ENCODE measurements at regions not wholly inside any gene's neighbourhood (a gene's known extent, or its start where the extent isn't known, plus 50 kb on each side); places are given as distances from the start of the nearest gene placed in this dataset.

DNA sequence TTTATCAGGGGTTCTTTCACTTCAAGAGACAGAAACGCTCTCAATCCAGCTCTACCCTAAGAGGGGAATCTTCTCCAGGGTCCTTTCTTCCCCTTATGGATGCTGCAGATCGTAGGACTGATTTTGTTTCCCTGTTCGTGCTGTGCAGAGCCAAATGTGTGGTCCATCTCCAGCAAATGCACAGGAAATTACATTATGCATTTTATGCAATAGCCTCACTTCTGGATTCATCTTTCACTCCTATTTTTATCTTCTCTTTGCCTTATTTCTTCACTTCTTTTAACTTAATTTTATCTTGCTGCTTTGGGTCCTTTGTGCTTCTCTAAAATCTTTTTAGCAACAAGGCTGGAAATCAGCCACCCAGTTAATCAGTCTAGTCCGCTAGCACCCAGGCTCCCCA is 184.5 kb upstream of the INHBA start:
- no peak for TF ChIP-seq POLR2A (IDR thresholded peaks at IDR 0.05)
- TF ChIP-seq, protein P1, sequence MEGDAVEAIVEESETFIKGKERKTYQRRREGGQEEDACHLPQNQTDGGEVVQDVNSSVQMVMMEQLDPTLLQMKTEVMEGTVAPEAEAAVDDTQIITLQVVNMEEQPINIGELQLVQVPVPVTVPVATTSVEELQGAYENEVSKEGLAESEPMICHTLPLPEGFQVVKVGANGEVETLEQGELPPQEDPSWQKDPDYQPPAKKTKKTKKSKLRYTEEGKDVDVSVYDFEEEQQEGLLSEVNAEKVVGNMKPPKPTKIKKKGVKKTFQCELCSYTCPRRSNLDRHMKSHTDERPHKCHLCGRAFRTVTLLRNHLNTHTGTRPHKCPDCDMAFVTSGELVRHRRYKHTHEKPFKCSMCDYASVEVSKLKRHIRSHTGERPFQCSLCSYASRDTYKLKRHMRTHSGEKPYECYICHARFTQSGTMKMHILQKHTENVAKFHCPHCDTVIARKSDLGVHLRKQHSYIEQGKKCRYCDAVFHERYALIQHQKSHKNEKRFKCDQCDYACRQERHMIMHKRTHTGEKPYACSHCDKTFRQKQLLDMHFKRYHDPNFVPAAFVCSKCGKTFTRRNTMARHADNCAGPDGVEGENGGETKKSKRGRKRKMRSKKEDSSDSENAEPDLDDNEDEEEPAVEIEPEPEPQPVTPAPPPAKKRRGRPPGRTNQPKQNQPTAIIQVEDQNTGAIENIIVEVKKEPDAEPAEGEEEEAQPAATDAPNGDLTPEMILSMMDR (IDR thresholded peaks at IDR 0.05): no peak
- DNase-seq (ENCODE audit: low spot score in 2 of 2): no peak
- 72 to 77% methylated on average over 4 of the region's 4 CpGs for WGBS, 2 donors
- H3K4me3 ChIP-seq (ENCODE audit: low read depth, poor library complexity, severe bottlenecking): no peak overlapping the region
- intact Hi-C loops (cut with DNase I; ENCODE audit: low total_unique reads): no loop called here

DNA sequence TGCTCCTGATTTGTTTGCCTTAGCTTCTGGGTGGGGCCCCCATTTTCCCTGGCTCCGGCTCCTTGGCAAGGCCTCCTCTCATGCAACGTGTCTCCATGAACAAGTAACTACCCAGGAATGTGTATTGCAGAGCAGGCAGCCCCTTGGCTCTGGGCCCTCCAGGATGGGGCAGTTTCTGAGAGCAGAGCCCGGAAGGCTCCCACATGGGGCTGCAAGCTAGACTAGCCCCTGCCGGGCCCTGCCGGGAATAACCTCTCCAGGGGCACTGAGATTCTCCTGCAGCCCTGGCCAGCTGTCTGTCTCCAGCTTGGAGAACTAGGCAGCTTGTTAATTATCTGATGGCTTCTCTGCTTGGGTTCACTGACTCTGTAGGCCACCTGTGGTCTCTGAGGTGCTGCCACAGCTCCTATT is 184.0 kb upstream of the INHBA start:
- DNase-seq (ENCODE audit: low spot score in 2 of 2): peak; percentile 53 to 93

DNA sequence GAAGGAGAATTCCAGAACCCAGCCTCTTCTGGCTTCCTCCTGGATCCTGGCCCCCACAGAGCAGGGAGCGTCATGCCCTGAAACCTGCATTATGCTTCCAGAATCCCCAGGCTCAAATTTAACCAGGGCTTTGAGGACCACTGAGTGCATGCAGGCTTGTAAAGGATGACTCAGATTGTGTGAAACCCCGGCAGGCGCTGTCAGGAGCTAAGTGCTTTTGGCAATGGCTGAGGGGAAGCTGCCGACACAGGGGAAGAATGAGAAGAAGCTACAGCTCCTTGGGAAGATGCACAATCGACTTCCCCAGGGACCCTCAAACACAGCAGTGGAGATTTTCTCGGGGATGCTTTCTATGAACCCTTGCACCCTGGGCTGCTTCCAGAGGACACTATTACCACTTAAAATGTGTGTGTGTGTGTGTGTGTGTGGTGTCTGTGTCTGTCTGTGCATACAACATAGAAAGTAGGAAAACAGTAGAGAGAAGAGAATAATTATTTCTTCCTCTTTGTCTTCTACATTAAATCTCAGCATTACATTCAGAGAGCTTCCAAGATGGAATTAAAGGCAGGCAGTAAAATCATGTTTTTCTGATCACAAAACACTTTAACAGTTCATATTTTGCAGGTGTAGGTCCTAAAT is 183.5 kb upstream of the INHBA start:
- 20 to 34% methylated on average over 6 of the region's 6 CpGs for WGBS, 2 donors
- intact Hi-C loops (cut with DNase I; ENCODE audit: low total_unique reads): no loop called here
- DNase-seq (ENCODE audit: low spot score in 2 of 2): peak in 1 of 2 donors; percentile 41
- no peak overlapping the region for H3K4me3 ChIP-seq (ENCODE audit: low read depth, poor library complexity, severe bottlenecking)
- no peak for TF ChIP-seq POLR2A (IDR thresholded peaks at IDR 0.05)
- TF ChIP-seq, protein P1 (IDR thresholded peaks at IDR 0.05): no peak

More for the DNA sequence above, 184.0 kb upstream of the INHBA start:
- TF ChIP-seq, protein P1 (IDR thresholded peaks at IDR 0.05): no peak
- no peak for TF ChIP-seq POLR2A (IDR thresholded peaks at IDR 0.05)
- no peak overlapping the region for H3K4me3 ChIP-seq (ENCODE audit: low read depth, poor library complexity, severe bottlenecking)
- 23 to 25% methylated on average over 5 of the region's 5 CpGs for WGBS, 2 donors
- intact Hi-C loops (cut with DNase I; ENCODE audit: low total_unique reads): no loop called here

DNA sequence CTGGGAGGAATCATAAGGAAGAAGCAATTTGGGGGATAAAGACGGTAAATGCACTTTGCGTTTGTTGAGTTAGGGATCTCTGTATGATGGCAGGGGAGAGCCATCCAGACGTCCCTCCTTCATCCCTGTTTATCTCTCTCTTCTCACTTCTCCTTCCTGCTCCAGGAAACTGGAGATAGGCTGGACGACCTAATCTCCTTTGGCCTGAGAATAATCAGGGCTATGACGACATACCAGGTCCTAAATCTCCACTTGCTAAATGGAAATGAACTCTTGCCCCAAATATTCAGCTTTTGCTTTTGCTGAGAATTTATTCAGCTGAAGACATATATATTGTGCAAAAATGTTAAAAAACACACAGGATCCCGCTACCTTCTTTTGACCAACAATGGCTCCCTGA is 182.9 kb upstream of the INHBA start:
- no peak for TF ChIP-seq POLR2A (IDR thresholded peaks at IDR 0.05)
- TF ChIP-seq, protein P1 (IDR thresholded peaks at IDR 0.05): no peak

DNA sequence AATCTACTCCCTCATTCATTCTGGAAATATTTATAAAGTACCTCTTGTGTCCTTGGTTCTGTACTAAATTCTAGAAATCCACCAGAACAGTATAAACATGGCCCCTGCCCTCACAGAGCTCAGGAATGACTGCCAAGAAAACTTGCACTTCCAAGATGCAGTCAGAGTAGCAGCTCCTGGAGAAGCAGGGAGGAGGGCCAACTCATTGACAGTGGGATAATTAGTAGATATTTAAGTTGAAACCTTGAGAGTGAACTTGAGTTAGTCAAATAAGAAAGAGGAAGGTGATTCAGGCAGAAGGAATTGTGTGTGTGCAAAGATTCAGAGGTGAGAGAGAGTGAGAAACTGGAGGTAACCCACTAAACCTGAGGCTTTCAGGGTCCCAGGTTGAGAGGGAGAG is 182.2 kb upstream of the INHBA start:
- no peak for DNase-seq (ENCODE audit: low spot score in 2 of 2)
- H3K4me3 ChIP-seq (ENCODE audit: low read depth, poor library complexity, severe bottlenecking): no peak overlapping the region
- intact Hi-C loops (cut with DNase I; ENCODE audit: low total_unique reads): no loop called here
- TF ChIP-seq POLR2A (IDR thresholded peaks at IDR 0.05): no peak
- TF ChIP-seq, protein P1 (IDR thresholded peaks at IDR 0.05): no peak

More for the DNA sequence above, 182.9 kb upstream of the INHBA start:
- no peak for DNase-seq (ENCODE audit: low spot score in 2 of 2)
- WGBS, 2 donors: 48 to 75% methylated on average over 6 of the region's 6 CpGs
- no peak overlapping the region for H3K4me3 ChIP-seq (ENCODE audit: low read depth, poor library complexity, severe bottlenecking)
- intact Hi-C loops (cut with DNase I; ENCODE audit: low total_unique reads): no loop called here

Data from lower leg skin (tissue), 4 donors.